Sigmoid colon (tissue), 4 donors: ENCODE measurements at regions not wholly inside any gene's neighbourhood (a gene's known extent, or its start where the extent isn't known, plus 50 kb on each side); places are given as distances from the start of the nearest gene placed in this dataset.

ENCODE experiments used
- EP300 ChIP-seq, 4 donors: sonication (generic); formaldehyde crosslinking; IDR thresholded peaks; one replicate each; pipeline ENCODE4 v1.6.1; 2017; ENCODE audit warnings: antibody characterized with exemption in 4 of 4
- POLR2A ChIP-seq, 2 donors: fragments of 450-650 bp; IDR thresholded peaks; one replicate each; pipeline ENCODE4 v1.6.1; 2016; ENCODE audit warnings: antibody characterized with exemption in 2 of 2, mild to moderate bottlenecking in 2 of 2, moderate library complexity in 2 of 2
- TF ChIP-seq, protein P1 (sequence below), 4 experiments: fragments of 450-650 bp in 3 of 4; fragments of 200-600 bp in 1 of 4; IDR thresholded peaks; one replicate each; pipeline ENCODE4 v1.5.1; 2016 to 2019; ENCODE audit warnings: antibody characterized with exemption in 4 of 4, mild to moderate bottlenecking in 3 of 4, moderate library complexity in 2 of 4

DNA sequence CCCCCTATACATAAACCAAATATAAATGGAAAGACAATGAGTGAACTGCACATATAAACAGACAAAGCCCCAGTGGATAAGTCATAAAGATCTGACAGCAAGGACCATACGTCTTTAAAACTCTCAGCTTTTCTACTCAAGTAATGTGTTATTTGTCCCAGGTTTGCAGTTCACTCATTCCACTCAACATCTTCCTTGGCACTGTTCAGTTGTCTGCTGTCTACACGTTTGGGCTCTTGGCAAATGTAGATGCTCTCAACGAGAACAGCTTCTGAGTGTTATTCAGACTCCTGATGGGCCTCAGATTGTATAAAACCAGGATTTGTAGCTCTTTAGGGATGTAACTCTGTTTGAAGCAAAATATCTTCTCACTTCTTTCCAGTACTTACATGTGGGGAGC, 198.2 kb upstream of the SEMA6A start:
- TF ChIP-seq, protein P1, sequence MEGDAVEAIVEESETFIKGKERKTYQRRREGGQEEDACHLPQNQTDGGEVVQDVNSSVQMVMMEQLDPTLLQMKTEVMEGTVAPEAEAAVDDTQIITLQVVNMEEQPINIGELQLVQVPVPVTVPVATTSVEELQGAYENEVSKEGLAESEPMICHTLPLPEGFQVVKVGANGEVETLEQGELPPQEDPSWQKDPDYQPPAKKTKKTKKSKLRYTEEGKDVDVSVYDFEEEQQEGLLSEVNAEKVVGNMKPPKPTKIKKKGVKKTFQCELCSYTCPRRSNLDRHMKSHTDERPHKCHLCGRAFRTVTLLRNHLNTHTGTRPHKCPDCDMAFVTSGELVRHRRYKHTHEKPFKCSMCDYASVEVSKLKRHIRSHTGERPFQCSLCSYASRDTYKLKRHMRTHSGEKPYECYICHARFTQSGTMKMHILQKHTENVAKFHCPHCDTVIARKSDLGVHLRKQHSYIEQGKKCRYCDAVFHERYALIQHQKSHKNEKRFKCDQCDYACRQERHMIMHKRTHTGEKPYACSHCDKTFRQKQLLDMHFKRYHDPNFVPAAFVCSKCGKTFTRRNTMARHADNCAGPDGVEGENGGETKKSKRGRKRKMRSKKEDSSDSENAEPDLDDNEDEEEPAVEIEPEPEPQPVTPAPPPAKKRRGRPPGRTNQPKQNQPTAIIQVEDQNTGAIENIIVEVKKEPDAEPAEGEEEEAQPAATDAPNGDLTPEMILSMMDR (IDR thresholded peaks at IDR 0.05), result no peak
- TF ChIP-seq EP300 (IDR thresholded peaks at IDR 0.05) (no peak), POLR2A (IDR thresholded peaks at IDR 0.05) (no peak)
